Mesenchymal stem cell (in vitro differentiated cells and primary cell): ENCODE measurements at regions not wholly inside any gene's neighbourhood (a gene's known extent, or its start where the extent isn't known, plus 50 kb on each side); places are given as distances from the start of the nearest gene placed in this dataset.

Source experiments
- DNase-seq: peaks from one replicate; pipeline ENCODE4 v3.0.0-alpha.2; 2013
- H2AFZ ChIP-seq: one replicate; pipeline ENCODE4 v1.6.1; 2013; ENCODE audit warnings: low read depth, mild to moderate bottlenecking, control low read depth, inconsistent platforms, low read length, moderate library complexity
- H2AK5ac ChIP-seq: 2 replicates; pipeline ENCODE4 v1.6.1; 2013; ENCODE audit warnings: low read length, moderate library complexity, mild to moderate bottlenecking, inconsistent platforms; ENCODE audit not compliant: severe bottlenecking
- H2BK120ac ChIP-seq: one replicate; pipeline ENCODE4 v1.6.1; 2013; ENCODE audit warnings: low read depth, mild to moderate bottlenecking, inconsistent platforms, low read length, moderate library complexity
- H2BK12ac ChIP-seq, 2 experiments: one replicate each; pipeline ENCODE4 v1.6.1; 2013; ENCODE audit warnings: inconsistent platforms in 2 of 2, low read length in 2 of 2, mild to moderate bottlenecking in 2 of 2, moderate library complexity in 2 of 2, control low read depth in 1 of 2
- H2BK15ac ChIP-seq: one replicate; pipeline ENCODE4 v1.6.1; 2013; ENCODE audit warnings: mild to moderate bottlenecking, low read depth, inconsistent platforms; ENCODE audit not compliant: poor library complexity, severe bottlenecking
- H2BK5ac ChIP-seq: 2 replicates; pipeline ENCODE4 v1.6.1; 2013; ENCODE audit warnings: low read depth, mild to moderate bottlenecking, low read length, control low read depth, inconsistent platforms; ENCODE audit not compliant: poor library complexity, severe bottlenecking
- H3K14ac ChIP-seq, 2 experiments: one replicate each; pipeline ENCODE4 v1.6.1; 2013; ENCODE audit warnings: inconsistent platforms in 2 of 2, low read length in 2 of 2, control low read depth in 1 of 2, mild to moderate bottlenecking in 1 of 2, moderate library complexity in 1 of 2
- H3K18ac ChIP-seq, 2 experiments: one replicate each; pipeline ENCODE4 v1.6.1; 2013; ENCODE audit warnings: inconsistent platforms in 2 of 2, low read length in 2 of 2, control low read depth in 1 of 2, low read depth in 1 of 2, mild to moderate bottlenecking in 1 of 2
- H3K23ac ChIP-seq, 2 experiments: one replicate each; pipeline ENCODE4 v1.6.1; 2013; ENCODE audit warnings: inconsistent platforms in 2 of 2, low read length in 2 of 2, mild to moderate bottlenecking in 2 of 2, moderate library complexity in 2 of 2, control low read depth in 1 of 2
- H3K27ac ChIP-seq: 2 replicates; pipeline ENCODE4 v1.5.1; 2013; ENCODE audit warnings: mild to moderate bottlenecking, moderate library complexity, low read length, control low read depth, inconsistent platforms; ENCODE audit not compliant: poor library complexity, severe bottlenecking
- H3K27me3 ChIP-seq, 2 experiments: 2 replicates each; pipeline versions ENCODE4 v1.6.1 to v1.7.0; 2013; ENCODE audit warnings: low read length in 2 of 2, mild to moderate bottlenecking in 2 of 2, moderate library complexity in 2 of 2, control low read depth in 1 of 2, inconsistent platforms in 1 of 2; ENCODE audit not compliant: control insufficient read depth in 1 of 2, insufficient read depth in 1 of 2
- H3K36me3 ChIP-seq, 2 experiments: 2 replicates each; pipeline versions ENCODE4 v1.6.1 to v1.7.0; 2013; ENCODE audit warnings: low read length in 2 of 2, control low read depth in 1 of 2, inconsistent platforms in 1 of 2, low read depth in 1 of 2, mild to moderate bottlenecking in 1 of 2; ENCODE audit not compliant: insufficient read depth in 2 of 2, control insufficient read depth in 1 of 2
- H3K4ac ChIP-seq, 2 experiments: one replicate each; pipeline ENCODE4 v1.6.1; 2013; ENCODE audit warnings: inconsistent platforms in 2 of 2, low read length in 2 of 2, mild to moderate bottlenecking in 2 of 2, moderate library complexity in 2 of 2, control low read depth in 1 of 2, low read depth in 1 of 2
- H3K4me1 ChIP-seq: 2 replicates; pipeline ENCODE4 v1.6.1; 2013; ENCODE audit warnings: low read depth, low read length, control low read depth; ENCODE audit not compliant: control insufficient read depth, insufficient read depth
- H3K4me2 ChIP-seq: 2 replicates; pipeline ENCODE4 v1.6.1; 2013; ENCODE audit warnings: low read length, mild to moderate bottlenecking, inconsistent platforms; ENCODE audit not compliant: poor library complexity, severe bottlenecking
- H3K4me3 ChIP-seq, 2 experiments: 2 replicates each; pipeline versions ENCODE4 v1.5.1 to v1.7.0; 2013; ENCODE audit warnings: low read length in 2 of 2, mild to moderate bottlenecking in 2 of 2, control low read depth in 1 of 2, low read depth in 1 of 2; ENCODE audit not compliant: insufficient read depth in 1 of 2
- H3K79me1 ChIP-seq: replicated peaks from 2 replicates; pipeline ENCODE4 v1.6.1; 2013; ENCODE audit warnings: mild to moderate bottlenecking, control low read depth, low read length, inconsistent platforms; ENCODE audit not compliant: poor library complexity, severe bottlenecking
- H3K9ac ChIP-seq: 2 replicates; pipeline ENCODE4 v1.7.0; 2013; ENCODE audit warnings: mild to moderate bottlenecking, low read length, moderate library complexity
- H3K9me3 ChIP-seq: 2 replicates; pipeline ENCODE4 v1.7.0; 2013; ENCODE audit warnings: mild to moderate bottlenecking, low read length; ENCODE audit not compliant: control insufficient read depth
- H4K8ac ChIP-seq: one replicate; pipeline ENCODE4 v1.6.1; 2013; ENCODE audit warnings: inconsistent platforms, mild to moderate bottlenecking, low read length, moderate library complexity
- H4K91ac ChIP-seq: one replicate; pipeline ENCODE4 v1.6.1; 2013; ENCODE audit warnings: mild to moderate bottlenecking, low read length, inconsistent platforms
- WGBS: methylation state at CpG from one replicate; pipeline ENCODE4 v1.1.7; 2013; ENCODE audit warnings: mixed read lengths; 5-methylcytosine and 5-hydroxymethylcytosine counted together

DNA sequence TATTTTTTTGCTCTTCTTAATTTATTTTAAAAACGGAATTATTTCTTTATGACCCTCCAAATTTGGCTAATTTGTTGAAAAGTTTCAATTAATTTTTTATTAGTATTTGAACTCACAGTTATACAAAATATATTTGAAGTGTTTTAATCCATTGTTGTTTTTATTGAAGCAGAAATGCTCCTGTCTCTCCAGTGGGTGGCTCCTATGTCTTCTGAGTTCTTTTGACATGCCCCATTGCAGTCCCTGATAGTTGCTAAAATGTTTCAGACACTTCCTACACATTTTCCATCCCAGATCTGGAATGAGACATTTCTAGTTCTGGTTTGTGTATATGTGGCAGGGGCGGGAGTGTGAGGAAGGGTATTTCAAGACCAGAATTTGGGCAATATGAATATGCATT lies 579.4 kb upstream of the PRR20A start:
- Histone ChIP-seq H3K4me2 (no peak overlapping the region), H2BK15ac (no peak overlapping the region), H3K79me1 (no peaks in the 10 kb centered on the region), H3K18ac (no peak overlapping the region), H3K4me3 (no peak overlapping the region), H3K9me3 (peaks cover 10% of the 10 kb centered on the region), H2BK120ac (no peak overlapping the region), H3K27me3 (no peaks in the 10 kb centered on the region), H2AFZ (no peak overlapping the region), H2AK5ac (no peak overlapping the region), H3K23ac (no peak overlapping the region), H3K14ac (no peak overlapping the region), H3K27ac (no peak overlapping the region), H2BK12ac (no peak overlapping the region), H4K8ac (no peak overlapping the region), H2BK5ac (no peak overlapping the region), H3K9ac (no peak overlapping the region), H3K4me1 (no peaks in the 10 kb centered on the region), H4K91ac (no peak overlapping the region), H3K4ac (no peak overlapping the region), H3K36me3 (no peaks in the 10 kb centered on the region)
- DNase-seq, result no peak
- WGBS, result 75% methylated on average over 1 of the region's 2 CpGs

DNA sequence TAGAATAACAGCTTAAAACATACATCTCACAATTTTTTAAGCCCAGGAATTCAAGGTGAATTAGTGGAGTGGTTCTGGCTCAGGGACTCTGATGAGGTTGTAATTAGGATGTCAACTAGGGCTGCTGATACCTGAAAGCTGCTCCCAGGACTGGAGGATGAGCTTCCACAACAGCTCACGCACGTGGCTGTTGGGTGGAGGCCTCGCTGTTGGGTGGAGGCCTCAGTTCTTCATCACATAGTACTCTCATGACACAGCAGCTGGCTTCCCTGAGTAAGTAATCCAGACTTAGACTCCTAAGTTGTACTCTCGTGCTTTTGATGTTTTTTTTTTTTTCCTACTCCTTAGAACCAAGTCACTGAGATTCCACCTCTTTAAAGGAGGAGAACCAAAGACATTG lies 577.1 kb upstream of the PRR20A start:
- Histone ChIP-seq H3K4me1 (no peaks in the 10 kb centered on the region), H3K9ac (no peak overlapping the region), H2BK12ac (no peak overlapping the region), H3K4me3 (no peak overlapping the region), H4K91ac (no peak overlapping the region), H3K79me1 (no peaks in the 10 kb centered on the region), H3K14ac (no peak overlapping the region), H2BK120ac (no peak overlapping the region), H2BK15ac (no peak overlapping the region), H3K27me3 (no peaks in the 10 kb centered on the region), H2AFZ (peak overlapping the region; percentile 69), H3K36me3 (no peaks in the 10 kb centered on the region), H3K4ac (no peak overlapping the region), H3K9me3 (peaks cover 10% of the 10 kb centered on the region), H3K27ac (no peak overlapping the region), H2AK5ac (no peak overlapping the region), H3K18ac (no peak overlapping the region), H3K4me2 (no peak overlapping the region), H4K8ac (no peak overlapping the region), H2BK5ac (no peak overlapping the region), H3K23ac (no peak overlapping the region)
- DNase-seq, result no peak
- 65% methylated on average over 4 of the region's 4 CpGs for WGBS

DNA sequence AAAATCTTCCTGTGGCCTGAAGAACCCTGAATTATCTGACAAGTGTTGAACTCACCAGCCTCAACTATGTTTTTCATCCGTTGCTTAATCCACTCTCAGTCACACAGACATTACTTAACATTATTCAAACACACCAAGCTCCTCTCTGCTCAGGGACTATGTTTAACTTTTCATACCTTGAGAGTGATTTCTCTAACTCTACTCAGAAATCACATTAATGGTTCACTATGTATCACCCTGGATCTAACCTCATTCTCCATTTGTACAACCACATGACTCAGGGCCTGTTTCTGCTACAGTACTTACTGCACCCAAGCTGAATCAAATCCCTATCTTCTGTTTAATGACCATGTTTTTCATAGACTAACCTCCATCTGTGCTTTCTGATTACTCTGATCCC lies 553.7 kb upstream of the PRR20A start:
- no peak overlapping the region for H3K4ac ChIP-seq

DNA sequence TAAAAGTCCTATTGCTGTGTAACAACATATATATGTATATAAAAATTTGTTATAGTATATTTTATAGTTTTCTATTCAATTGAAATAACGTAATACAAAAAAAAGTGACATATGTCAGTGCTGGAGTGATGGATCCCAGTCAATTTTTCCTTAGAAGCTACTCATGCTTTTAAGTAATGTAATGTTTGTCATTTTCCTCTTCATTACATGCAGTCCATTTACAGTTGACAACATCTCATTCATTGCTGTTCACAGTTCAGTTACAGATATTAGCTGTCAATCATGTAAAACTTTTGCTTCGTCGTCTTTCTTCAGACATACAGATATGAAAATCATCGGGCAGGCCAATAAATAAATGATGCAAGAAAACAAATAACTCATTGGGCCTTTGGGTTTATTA lies 525.1 kb upstream of the PRR20A start:
- Histone ChIP-seq H3K4me2 (no peak overlapping the region), H3K4me3 (no peak overlapping the region), H4K8ac (no peak overlapping the region), H3K79me1 (no peaks in the 10 kb centered on the region), H2AK5ac (no peak overlapping the region), H4K91ac (no peak overlapping the region), H2BK15ac (no peak overlapping the region), H3K4ac (no peak overlapping the region), H3K18ac (no peak overlapping the region), H3K9ac (no peak overlapping the region), H3K27me3 (no peaks in the 10 kb centered on the region), H2BK120ac (no peak overlapping the region), H3K36me3 (no peaks in the 10 kb centered on the region), H2BK12ac (no peak overlapping the region), H2BK5ac (no peak overlapping the region), H3K23ac (no peak overlapping the region), H3K9me3 (peaks cover 28% of the 10 kb centered on the region), H2AFZ (no peak overlapping the region), H3K14ac (no peak overlapping the region), H3K27ac (no peak overlapping the region), H3K4me1 (no peaks in the 10 kb centered on the region)
- no peak for DNase-seq
- 100% methylated on average over 2 of the region's 4 CpGs for WGBS

More for the DNA sequence above, 553.7 kb upstream of the PRR20A start:
- Histone ChIP-seq H3K27ac (no peak overlapping the region), H3K4me2 (no peak overlapping the region), H2BK120ac (no peak overlapping the region), H3K4me1 (no peaks in the 10 kb centered on the region), H3K18ac (no peak overlapping the region), H2BK15ac (no peak overlapping the region), H3K9ac (no peak overlapping the region), H3K23ac (no peak overlapping the region), H2AK5ac (no peak overlapping the region), H3K4me3 (no peak overlapping the region), H2BK12ac (no peak overlapping the region), H2AFZ (no peak overlapping the region), H3K14ac (no peak overlapping the region), H3K9me3 (peaks cover 41% of the 10 kb centered on the region), H4K8ac (no peak overlapping the region), H3K79me1 (no peaks in the 10 kb centered on the region), H4K91ac (no peak overlapping the region), H3K27me3 (no peaks in the 10 kb centered on the region), H3K36me3 (no peaks in the 10 kb centered on the region), H2BK5ac (no peak overlapping the region)
- no peak for DNase-seq
- WGBS, result 74% methylated on average over 1 of the region's 1 CpG
